Activated T-cell treated with anti-CD3 and anti-CD28 coated beads for 4 hours (primary cell): ENCODE measurements at regions not wholly inside any gene's neighbourhood (a gene's known extent, or its start where the extent isn't known, plus 50 kb on each side); places are given as distances from the start of the nearest gene placed in this dataset.

ENCODE experiments used
- DNase-seq: peaks from one replicate; pipeline ENCODE4 v3.0.0-alpha.2; 2020

- no peak for DNase-seq
Measured at GRCh38 chr5:164748861-164749260, 1243.4 kb downstream of the MAT2B start.

- no peak for DNase-seq
Measured at GRCh38 chr5:164753434-164753833, 1248.0 kb downstream of the MAT2B start.

GRCh38 chr5:164763206-164763605, 1257.8 kb downstream of the MAT2B start:
- DNase-seq = no peak

- DNase-seq = no peak
Measured at GRCh38 chr5:164772122-164772521, 1266.7 kb downstream of the MAT2B start.

GRCh38 chr5:164784230-164784629, 1278.8 kb downstream of the MAT2B start:
- no peak for DNase-seq

- no peak for DNase-seq
Measured at GRCh38 chr5:164798110-164798509, 1292.7 kb downstream of the MAT2B start.

- DNase-seq = no peak
Measured at GRCh38 chr5:164799391-164799790, 1294.0 kb downstream of the MAT2B start.

- DNase-seq = no peak
Measured at GRCh38 chr5:164801910-164802309, 1296.5 kb downstream of the MAT2B start.

GRCh38 chr5:164809821-164810220, 1304.4 kb downstream of the MAT2B start:
- no peak for DNase-seq

- DNase-seq = no peak
Measured at GRCh38 chr5:164818445-164818844, 1313.0 kb downstream of the MAT2B start.

- no peak for DNase-seq
Measured at GRCh38 chr5:164824671-164825070, 1319.3 kb downstream of the MAT2B start.

- no peak for DNase-seq
Measured at GRCh38 chr5:164832516-164832915, 1327.1 kb downstream of the MAT2B start.

GRCh38 chr5:164844348-164844747, 1338.9 kb downstream of the MAT2B start:
- DNase-seq = no peak

GRCh38 chr5:164860896-164861295, 1355.5 kb downstream of the MAT2B start:
- no peak for DNase-seq

GRCh38 chr5:164861610-164862009, 1356.2 kb downstream of the MAT2B start:
- no peak for DNase-seq

GRCh38 chr5:164868761-164869160, 1363.3 kb downstream of the MAT2B start:
- no peak for DNase-seq

GRCh38 chr5:164869325-164869724, 1363.9 kb downstream of the MAT2B start:
- no peak for DNase-seq

- no peak for DNase-seq
Measured at GRCh38 chr5:164876793-164877192, 1371.4 kb downstream of the MAT2B start.

GRCh38 chr5:164881442-164881841, 1376.0 kb downstream of the MAT2B start:
- DNase-seq = no peak

GRCh38 chr5:164885179-164885578, 1379.8 kb downstream of the MAT2B start:
- DNase-seq = no peak

- DNase-seq = no peak
Measured at GRCh38 chr5:164893071-164893470, 1387.7 kb downstream of the MAT2B start.

GRCh38 chr5:164898705-164899104, 1393.3 kb downstream of the MAT2B start:
- DNase-seq = no peak

- DNase-seq = no peak
Measured at GRCh38 chr5:164909673-164910072, 1404.3 kb downstream of the MAT2B start.

- DNase-seq = no peak
Measured at GRCh38 chr5:164921722-164922121, 1416.3 kb downstream of the MAT2B start.

- DNase-seq = no peak
Measured at GRCh38 chr5:164934039-164934438, 1428.6 kb downstream of the MAT2B start.

- DNase-seq = no peak
Measured at GRCh38 chr5:164934561-164934960, 1429.1 kb downstream of the MAT2B start.
